ENCODE measurements at regions not wholly inside any gene's neighbourhood (a gene's known extent, or its start where the extent isn't known, plus 50 kb on each side); places are given as distances from the start of the nearest gene placed in this dataset.

DNA sequence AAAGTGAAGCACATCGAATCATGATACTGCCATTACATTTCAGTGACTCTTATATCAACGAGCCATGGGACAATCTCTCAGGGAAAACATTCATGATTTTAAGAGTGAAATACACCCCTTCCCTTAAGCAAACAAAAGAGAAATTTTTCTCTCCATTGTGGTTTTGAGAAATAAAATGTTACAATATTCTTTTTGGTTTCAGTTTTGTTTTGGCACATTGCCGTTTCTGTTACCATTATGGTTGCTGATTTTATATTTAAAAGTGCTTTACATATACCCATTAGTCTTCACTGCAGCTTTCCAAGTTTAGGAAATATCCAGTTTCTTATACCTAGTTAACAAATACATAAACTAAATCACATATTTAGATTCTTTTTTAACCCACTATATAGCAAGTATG, 126.8 kb upstream of the SEM1 start:
- TF ChIP-seq, protein P1, sequence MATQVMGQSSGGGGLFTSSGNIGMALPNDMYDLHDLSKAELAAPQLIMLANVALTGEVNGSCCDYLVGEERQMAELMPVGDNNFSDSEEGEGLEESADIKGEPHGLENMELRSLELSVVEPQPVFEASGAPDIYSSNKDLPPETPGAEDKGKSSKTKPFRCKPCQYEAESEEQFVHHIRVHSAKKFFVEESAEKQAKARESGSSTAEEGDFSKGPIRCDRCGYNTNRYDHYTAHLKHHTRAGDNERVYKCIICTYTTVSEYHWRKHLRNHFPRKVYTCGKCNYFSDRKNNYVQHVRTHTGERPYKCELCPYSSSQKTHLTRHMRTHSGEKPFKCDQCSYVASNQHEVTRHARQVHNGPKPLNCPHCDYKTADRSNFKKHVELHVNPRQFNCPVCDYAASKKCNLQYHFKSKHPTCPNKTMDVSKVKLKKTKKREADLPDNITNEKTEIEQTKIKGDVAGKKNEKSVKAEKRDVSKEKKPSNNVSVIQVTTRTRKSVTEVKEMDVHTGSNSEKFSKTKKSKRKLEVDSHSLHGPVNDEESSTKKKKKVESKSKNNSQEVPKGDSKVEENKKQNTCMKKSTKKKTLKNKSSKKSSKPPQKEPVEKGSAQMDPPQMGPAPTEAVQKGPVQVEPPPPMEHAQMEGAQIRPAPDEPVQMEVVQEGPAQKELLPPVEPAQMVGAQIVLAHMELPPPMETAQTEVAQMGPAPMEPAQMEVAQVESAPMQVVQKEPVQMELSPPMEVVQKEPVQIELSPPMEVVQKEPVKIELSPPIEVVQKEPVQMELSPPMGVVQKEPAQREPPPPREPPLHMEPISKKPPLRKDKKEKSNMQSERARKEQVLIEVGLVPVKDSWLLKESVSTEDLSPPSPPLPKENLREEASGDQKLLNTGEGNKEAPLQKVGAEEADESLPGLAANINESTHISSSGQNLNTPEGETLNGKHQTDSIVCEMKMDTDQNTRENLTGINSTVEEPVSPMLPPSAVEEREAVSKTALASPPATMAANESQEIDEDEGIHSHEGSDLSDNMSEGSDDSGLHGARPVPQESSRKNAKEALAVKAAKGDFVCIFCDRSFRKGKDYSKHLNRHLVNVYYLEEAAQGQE (IDR thresholded peaks at IDR 0.05; ENCODE audit: low read depth): no peak
- TF ChIP-seq POLR2AphosphoS5 (IDR thresholded peaks at IDR 0.05; ENCODE audit: low read depth, low read length) (no peak), YY1 (IDR thresholded peaks at IDR 0.05; ENCODE audit: extremely low read depth, insufficient replicate concordance, low read depth, low read length) (no peak), SRF (IDR thresholded peaks at IDR 0.05; ENCODE audit: low read depth) (no peak), EZH2 (IDR thresholded peaks at IDR 0.05) (no peak), CEBPB (IDR thresholded peaks at IDR 0.05; ENCODE audit: low read depth) (no peak), ZNF274 (IDR thresholded peaks at IDR 0.05; ENCODE audit: low read depth, low read length) (no peak), POLR2A (IDR thresholded peaks at IDR 0.05; ENCODE audit: borderline replicate concordance, extremely low read depth, insufficient read depth, insufficient read length) (no peak), JUND (IDR thresholded peaks at IDR 0.05) (no peak)
- TF ChIP-seq, protein P2, sequence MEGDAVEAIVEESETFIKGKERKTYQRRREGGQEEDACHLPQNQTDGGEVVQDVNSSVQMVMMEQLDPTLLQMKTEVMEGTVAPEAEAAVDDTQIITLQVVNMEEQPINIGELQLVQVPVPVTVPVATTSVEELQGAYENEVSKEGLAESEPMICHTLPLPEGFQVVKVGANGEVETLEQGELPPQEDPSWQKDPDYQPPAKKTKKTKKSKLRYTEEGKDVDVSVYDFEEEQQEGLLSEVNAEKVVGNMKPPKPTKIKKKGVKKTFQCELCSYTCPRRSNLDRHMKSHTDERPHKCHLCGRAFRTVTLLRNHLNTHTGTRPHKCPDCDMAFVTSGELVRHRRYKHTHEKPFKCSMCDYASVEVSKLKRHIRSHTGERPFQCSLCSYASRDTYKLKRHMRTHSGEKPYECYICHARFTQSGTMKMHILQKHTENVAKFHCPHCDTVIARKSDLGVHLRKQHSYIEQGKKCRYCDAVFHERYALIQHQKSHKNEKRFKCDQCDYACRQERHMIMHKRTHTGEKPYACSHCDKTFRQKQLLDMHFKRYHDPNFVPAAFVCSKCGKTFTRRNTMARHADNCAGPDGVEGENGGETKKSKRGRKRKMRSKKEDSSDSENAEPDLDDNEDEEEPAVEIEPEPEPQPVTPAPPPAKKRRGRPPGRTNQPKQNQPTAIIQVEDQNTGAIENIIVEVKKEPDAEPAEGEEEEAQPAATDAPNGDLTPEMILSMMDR (IDR thresholded peaks at IDR 0.05 in 2 of 3, conservative IDR thresholded peaks at IDR 0.05 in 1 of 3; ENCODE audit: borderline replicate concordance in 1 of 3, insufficient read depth in 1 of 3, low read depth in 2 of 3, low read length in 2 of 3): no peak
